Heart right ventricle (tissue), 16 donors: ENCODE measurements at regions not wholly inside any gene's neighbourhood (a gene's known extent, or its start where the extent isn't known, plus 50 kb on each side); places are given as distances from the start of the nearest gene placed in this dataset.

Experiments
- ATAC-seq, 8 donors: fragments of 200-7000 bp; cut with Tn5 transposase; one replicate each; pipeline ENCODE4 v1.9.1; 2020; ENCODE audit warnings: mild to moderate bottlenecking in 8 of 8, moderate library complexity in 8 of 8, moderate number of reproducible peaks in 1 of 8
- DNase-seq, 2 donors: peaks; one replicate each; pipeline ENCODE4 v3.0.0-alpha.2; 2020
- H3K27ac ChIP-seq, 10 donors: fragments of 200-600 bp; sonication (generic) in 2 of 10; one replicate each; pipeline versions ENCODE4 v1.5.0 to v1.8.0; 2020 to 2022; ENCODE audit warnings: mild to moderate bottlenecking in 3 of 10
- H3K27me3 ChIP-seq, 7 donors: fragments of 200-600 bp; one replicate each; pipeline ENCODE4 v1.8.0; 2021 to 2022; ENCODE audit warnings: mild to moderate bottlenecking in 2 of 7
- H3K36me3 ChIP-seq, 9 donors: fragments of 200-600 bp; sonication (generic) in 1 of 9; one replicate each; pipeline versions ENCODE4 v1.5.0 to v1.8.0; 2020 to 2022; ENCODE audit warnings: mild to moderate bottlenecking in 2 of 9
- H3K4me1 ChIP-seq, 9 donors: fragments of 200-600 bp; sonication (generic) in 1 of 9; one replicate each; pipeline versions ENCODE4 v1.5.0 to v1.8.0; 2020 to 2022; ENCODE audit warnings: mild to moderate bottlenecking in 4 of 9
- H3K4me3 ChIP-seq, 10 donors: fragments of 200-600 bp; sonication (generic) in 2 of 10; one replicate each; pipeline versions ENCODE4 v1.5.0 to v1.8.0; 2020 to 2022; ENCODE audit warnings: mild to moderate bottlenecking in 7 of 10, moderate library complexity in 2 of 10
- H3K9me3 ChIP-seq, 11 donors: fragments of 200-600 bp in 10 of 11; sonication (generic) in 2 of 11; one replicate each; pipeline versions ENCODE4 v1.5.0 to v1.8.0; 2013 to 2022; ENCODE audit warnings: mild to moderate bottlenecking in 2 of 11, control low read depth in 1 of 11, moderate library complexity in 1 of 11
- WGBS, 2 donors: extraction: QIAGEN DNeasy Blood & Tissue Kit; methylation state at CpG; one replicate each; pipeline ENCODE4 v1.1.7; 2013; ENCODE audit warnings: inconsistent platforms in 1 of 2; 5-methylcytosine and 5-hydroxymethylcytosine counted together
- intact Hi-C, 10 donors: fragments of 100-400 bp; cut with DNase I; formaldehyde crosslinking; loops; one replicate each; pipeline versions ENCODE4 v1.11.1 to v1.14.2; 2022
- TF ChIP-seq, protein P1 (sequence below), 9 donors: fragments of 200-600 bp; sonication (generic) in 2 of 9; IDR thresholded peaks; one replicate each; pipeline versions ENCODE4 v1.5.0 to v1.8.0; 2021 to 2022; ENCODE audit warnings: antibody characterized with exemption in 9 of 9, mild to moderate bottlenecking in 5 of 9, moderate library complexity in 1 of 9
- donor health status: Arrhythmogenic right ventricular cardiomyopathy.
- donor health status: ischemic (EF 13 %, LVEDD 7.1; RV severe dilation, severe dysfunction).
- donor health status: healthy with polysubstance abuse.
- donor health status: DM: no; HTN: yes; CAD: no.
- donor health status: DM: no; HTN: no; CAD: no.
- donor health status: ischemic (EF 25% LVEDD 6.9; RV normal size, moderate dysfunction).
- donor health status: ischemic (EF 25% LVEDD 5.7; RV mildly dilated, moderate dysfunction).
- donor health status: healthy.
- donor health status: DM: yes; HTN: yes; CAD: no.
- donor health status: Ischemic cardiomyopathy.
- donor health status: ischemic (EF 35%, LVEDD 5.7; RV mildly dilated, moderate dysfunction).
- donor health status: nonischemic (EF 11% LVEDD 7.7; RV severe dilation, severe dysfunction).
- donor health status: DM: yes; HTN: yes; CAD: no.
- donor health status: PGD.
- donor health status: ischemic (EF 29% LVEDD 5.4; RV normal size, mild dysfunction).
- donor health status: nonischemic (EF 23%, LVEDD 6.1; RV moderate dilation, normal function).

DNA sequence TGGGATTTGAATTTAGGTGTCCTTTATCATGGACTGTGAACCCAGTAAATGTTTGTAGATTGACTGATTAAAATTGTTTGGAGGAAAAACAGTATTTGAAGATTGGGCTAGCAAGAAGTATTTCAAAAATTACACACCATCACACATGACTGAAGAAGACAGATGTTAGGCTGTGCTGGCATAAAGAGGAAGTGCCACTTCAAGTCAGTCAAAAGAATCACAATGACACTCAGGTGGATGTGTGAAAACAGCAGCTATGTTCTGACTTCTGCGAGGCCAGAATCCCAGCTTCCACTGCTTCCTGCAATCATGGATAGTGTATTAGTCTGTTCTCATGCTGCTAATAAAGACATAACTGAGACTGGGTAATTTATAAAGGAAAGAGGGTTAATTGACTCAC, 393.3 kb downstream of the DMRT2 start:
- intact Hi-C loops: no loop called here
- TF ChIP-seq, protein P1, sequence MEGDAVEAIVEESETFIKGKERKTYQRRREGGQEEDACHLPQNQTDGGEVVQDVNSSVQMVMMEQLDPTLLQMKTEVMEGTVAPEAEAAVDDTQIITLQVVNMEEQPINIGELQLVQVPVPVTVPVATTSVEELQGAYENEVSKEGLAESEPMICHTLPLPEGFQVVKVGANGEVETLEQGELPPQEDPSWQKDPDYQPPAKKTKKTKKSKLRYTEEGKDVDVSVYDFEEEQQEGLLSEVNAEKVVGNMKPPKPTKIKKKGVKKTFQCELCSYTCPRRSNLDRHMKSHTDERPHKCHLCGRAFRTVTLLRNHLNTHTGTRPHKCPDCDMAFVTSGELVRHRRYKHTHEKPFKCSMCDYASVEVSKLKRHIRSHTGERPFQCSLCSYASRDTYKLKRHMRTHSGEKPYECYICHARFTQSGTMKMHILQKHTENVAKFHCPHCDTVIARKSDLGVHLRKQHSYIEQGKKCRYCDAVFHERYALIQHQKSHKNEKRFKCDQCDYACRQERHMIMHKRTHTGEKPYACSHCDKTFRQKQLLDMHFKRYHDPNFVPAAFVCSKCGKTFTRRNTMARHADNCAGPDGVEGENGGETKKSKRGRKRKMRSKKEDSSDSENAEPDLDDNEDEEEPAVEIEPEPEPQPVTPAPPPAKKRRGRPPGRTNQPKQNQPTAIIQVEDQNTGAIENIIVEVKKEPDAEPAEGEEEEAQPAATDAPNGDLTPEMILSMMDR (IDR thresholded peaks at IDR 0.05): no peak
- Histone ChIP-seq H3K4me1 (no peaks in the 10 kb centered on the region), H3K36me3 (no peaks in the 10 kb centered on the region), H3K9me3 (no peaks in the 10 kb centered on the region), H3K4me3 (no peak overlapping the region), H3K27me3 (no peaks in the 10 kb centered on the region), H3K27ac (no peak overlapping the region)
- no peak for DNase-seq
- ATAC-seq: no peak
- 68 to 79% methylated on average over 1 of the region's 1 CpG for WGBS, 2 donors

DNA sequence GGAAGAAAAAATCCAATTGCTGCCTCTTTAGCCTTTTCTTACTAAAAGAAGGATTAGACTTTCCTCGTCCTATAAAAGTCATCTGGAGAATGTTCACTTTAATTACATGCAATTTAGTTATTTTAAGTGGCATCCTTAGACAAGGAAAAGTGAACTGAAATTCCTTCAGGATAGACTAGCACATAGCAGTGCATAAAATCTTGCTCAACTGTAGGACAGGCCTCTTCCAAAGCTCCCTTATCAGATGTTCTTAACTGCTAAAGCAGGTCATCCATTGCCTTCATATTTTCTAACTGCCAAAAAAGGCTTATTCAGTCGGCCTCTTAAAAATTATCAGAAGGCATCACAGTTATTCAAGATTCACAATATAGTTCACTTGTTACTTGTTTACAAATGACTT, 396.5 kb downstream of the DMRT2 start:
- H3K4me1 ChIP-seq: no peaks in the 10 kb centered on the region
- no peak overlapping the region for H3K4me3 ChIP-seq
- no peak overlapping the region for H3K27ac ChIP-seq
- no peak for DNase-seq
- H3K27me3 ChIP-seq: no peaks in the 10 kb centered on the region
- TF ChIP-seq, protein P1 (IDR thresholded peaks at IDR 0.05): no peak
- H3K36me3 ChIP-seq: no peaks in the 10 kb centered on the region
- WGBS, 2 donors: 50 to 58% methylated on average over 2 of the region's 2 CpGs
- intact Hi-C loops: no loop called here
- ATAC-seq: no peak
- H3K9me3 ChIP-seq: peaks cover 0 to 9% (median 0%) of the 10 kb centered on the region in 11 donors

DNA sequence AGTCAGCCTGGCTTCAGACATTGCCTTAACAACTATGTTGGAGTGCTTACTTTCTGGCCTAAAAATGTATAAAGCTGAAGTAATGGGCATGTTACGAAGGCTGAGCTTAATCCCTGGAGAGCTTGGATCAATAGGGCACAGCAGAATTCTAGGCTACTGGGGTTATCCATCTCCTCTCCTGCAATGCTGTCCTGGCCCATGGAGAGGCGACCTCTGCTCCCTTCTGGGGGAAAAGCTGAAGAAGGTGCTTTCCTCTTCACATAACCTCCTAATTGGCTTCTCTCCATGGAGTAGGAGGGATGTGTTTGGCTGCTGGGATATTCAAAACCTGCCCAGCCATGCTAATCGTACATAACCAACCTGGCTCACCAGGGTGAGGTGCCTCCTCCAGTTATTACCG, 403.5 kb downstream of the DMRT2 start:
- 63 to 74% methylated on average over 4 of the region's 4 CpGs for WGBS, 2 donors
- H3K9me3 ChIP-seq: peaks cover 0 to 9% (median 0%) of the 10 kb centered on the region in 11 donors
- DNase-seq: no peak
- no peaks in the 10 kb centered on the region for H3K27me3 ChIP-seq
- TF ChIP-seq, protein P1 (IDR thresholded peaks at IDR 0.05): no peak
- H3K4me1 ChIP-seq: no peaks in the 10 kb centered on the region
- H3K27ac ChIP-seq: no peak overlapping the region
- H3K36me3 ChIP-seq: no peaks in the 10 kb centered on the region
- intact Hi-C loops: no loop called here
- H3K4me3 ChIP-seq: no peak overlapping the region
- ATAC-seq: no peak

DNA sequence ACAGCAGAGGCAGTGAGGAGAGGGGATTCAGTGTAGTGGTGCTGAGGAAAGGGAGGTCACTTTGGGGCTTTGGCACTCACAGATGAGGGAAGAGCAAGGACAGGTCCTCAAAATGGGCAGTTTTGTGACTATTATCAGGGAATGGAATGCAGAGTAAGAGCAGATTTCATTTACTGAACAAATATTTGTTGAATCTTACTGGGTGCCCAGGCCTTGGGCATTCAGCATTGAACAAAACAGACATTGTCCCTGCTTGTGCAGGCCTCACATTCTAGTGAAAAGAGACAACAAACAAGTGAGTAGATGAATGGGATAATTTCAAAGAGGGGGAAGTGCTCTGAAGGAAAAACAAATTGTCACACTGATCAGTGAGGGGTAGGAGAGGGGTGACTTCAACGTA, 404.1 kb downstream of the DMRT2 start:
- Histone ChIP-seq H3K4me1 (no peaks in the 10 kb centered on the region), H3K27me3 (no peaks in the 10 kb centered on the region), H3K4me3 (no peak overlapping the region), H3K27ac (no peak overlapping the region), H3K9me3 (peaks cover 0 to 9% (median 0%) of the 10 kb centered on the region in 11 donors), H3K36me3 (no peaks in the 10 kb centered on the region)
- WGBS, 2 donors: 53 to 68% methylated on average over 1 of the region's 1 CpG
- DNase-seq: no peak
- intact Hi-C loops: no loop called here
- ATAC-seq: no peak
- TF ChIP-seq, protein P1 (IDR thresholded peaks at IDR 0.05): no peak
